Activated T-helper 1 cell treated with anti-CD3 and anti-CD28 coated beads, Interleukin-12 subunit alpha, Interleukin-12 subunit beta, Interleukin-2, Interleukin-4 antibody, amounts not matched to agents 30 ng/mL and 10 ng/mL and 1 ng/mL, durations not matched to agents 14 hours and 24 hours and 36 hours (primary cell): ENCODE measurements at regions not wholly inside any gene's neighbourhood (a gene's known extent, or its start where the extent isn't known, plus 50 kb on each side); places are given as distances from the start of the nearest gene placed in this dataset.
"Not testable (repeated sequence)": the region's sequence is repeated elsewhere in the genome, so short reads cannot be mapped to it uniquely, and the experiment has no call there.

Experiments used
- DNase-seq: peaks from one replicate; pipeline ENCODE4 v3.0.0; 2021; ENCODE audit warnings: low spot score
- H3K27ac Mint-ChIP-seq: one replicate; pipeline ENCODE4 v1.8.0; 2021; ENCODE audit warnings: mild to moderate bottlenecking, mixed read lengths
- H3K27me3 Mint-ChIP-seq: one replicate; pipeline ENCODE4 v1.8.0; 2022; ENCODE audit warnings: mild to moderate bottlenecking, moderate library complexity, mixed read lengths; ENCODE audit not compliant: insufficient read depth
- H3K36me3 Mint-ChIP-seq: one replicate; pipeline ENCODE4 v1.8.0; 2021; ENCODE audit warnings: low read depth, mixed read lengths
- H3K4me1 Mint-ChIP-seq: one replicate; pipeline ENCODE4 v1.8.0; 2021; ENCODE audit warnings: low read depth, mixed read lengths
- H3K4me3 Mint-ChIP-seq: one replicate; pipeline ENCODE4 v1.8.0; 2021; ENCODE audit warnings: mild to moderate bottlenecking, moderate library complexity, mixed read lengths
- H3K9me3 Mint-ChIP-seq: one replicate; pipeline ENCODE4 v1.8.0; 2021; ENCODE audit warnings: mixed read lengths
- intact Hi-C: fragments of 100-400 bp; cut with micrococcal nuclease; formaldehyde crosslinking; loops from one replicate; pipeline ENCODE4 v1.15.1; 2024

DNA sequence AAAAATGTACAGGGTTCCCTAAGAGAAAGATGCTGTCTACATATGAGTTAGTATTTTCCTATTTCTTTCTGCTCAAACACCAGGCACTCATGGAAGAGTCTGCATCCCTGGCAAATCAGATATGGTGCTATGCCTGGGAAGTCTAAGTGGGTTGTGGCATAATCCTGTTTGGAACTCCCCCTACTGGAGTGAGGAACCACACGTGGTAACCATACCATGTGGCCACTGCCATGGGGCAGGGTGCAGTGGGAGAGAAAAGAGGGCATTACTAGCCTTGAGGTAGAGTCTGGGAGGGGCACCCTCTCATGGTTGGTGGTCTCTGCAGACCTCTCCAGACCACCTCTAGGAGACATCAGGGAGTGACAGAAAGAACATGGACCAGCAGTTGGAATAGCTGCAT is 257.9 kb upstream of the ATP5MC3 start:
- H3K4me1 Mint-ChIP-seq, result no peaks in the 10 kb centered on the region
- H3K27ac Mint-ChIP-seq, result no peak overlapping the region
- H3K9me3 Mint-ChIP-seq, result no peaks in the 10 kb centered on the region
- peaks cover 2% of the 10 kb centered on the region for H3K27me3 Mint-ChIP-seq
- intact Hi-C loops, result no loop called here
- no peaks in the 10 kb centered on the region for H3K36me3 Mint-ChIP-seq
- H3K4me3 Mint-ChIP-seq, result no peak overlapping the region
- no peak for DNase-seq

DNA sequence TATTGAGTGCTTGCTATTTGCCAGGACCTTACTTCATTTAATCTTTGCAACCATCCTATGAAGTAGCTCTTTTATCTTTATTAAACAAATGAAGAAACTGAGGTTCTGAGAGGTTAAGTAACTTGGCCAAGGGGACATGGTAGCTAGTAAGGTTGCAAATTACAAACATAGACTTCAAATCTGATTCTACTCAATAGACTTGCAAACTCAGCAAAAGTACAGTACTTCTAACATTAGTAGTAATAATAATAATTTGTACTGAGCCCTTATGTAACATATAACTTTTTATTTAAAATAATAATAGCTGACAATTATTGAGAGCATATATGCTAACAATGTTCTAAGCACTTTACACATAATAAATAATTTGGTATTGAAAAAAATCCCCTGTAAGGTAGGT is 255.7 kb upstream of the ATP5MC3 start:
- H3K9me3 Mint-ChIP-seq, result no peaks in the 10 kb centered on the region
- intact Hi-C loops, result no loop called here

DNA sequence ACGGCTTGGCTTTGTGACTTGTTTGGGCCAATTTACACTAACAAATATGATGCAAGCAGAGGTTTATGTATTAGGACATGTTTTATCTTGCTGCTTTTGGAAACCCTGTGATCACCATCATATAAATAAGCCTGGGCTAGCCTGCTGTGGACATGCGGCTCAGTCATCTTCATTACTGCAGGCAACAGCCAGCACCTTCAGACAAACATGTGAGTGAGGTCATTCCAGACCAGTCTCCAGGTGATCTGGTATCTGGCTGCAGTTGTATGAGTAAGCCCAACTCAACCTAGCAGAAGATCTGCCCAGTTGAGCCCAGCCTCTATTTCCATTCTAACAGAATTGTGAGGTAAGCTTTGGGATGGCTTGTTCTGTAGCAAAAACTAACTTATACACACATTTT is 254.6 kb upstream of the ATP5MC3 start:
- H3K27ac Mint-ChIP-seq, result no peak overlapping the region
- intact Hi-C loops, result no loop called here
- H3K27me3 Mint-ChIP-seq, result no peaks in the 10 kb centered on the region
- H3K36me3 Mint-ChIP-seq, result no peaks in the 10 kb centered on the region
- no peak for DNase-seq
- H3K9me3 Mint-ChIP-seq, result no peaks in the 10 kb centered on the region
- H3K4me1 Mint-ChIP-seq, result no peaks in the 10 kb centered on the region
- H3K4me3 Mint-ChIP-seq, result no peak overlapping the region

More for the DNA sequence above, 255.7 kb upstream of the ATP5MC3 start:
- Mint-ChIP-seq H3K27me3 (peaks cover under 1% of the 10 kb centered on the region), H3K36me3 (no peaks in the 10 kb centered on the region), H3K4me1 (no peaks in the 10 kb centered on the region), H3K27ac (no peak overlapping the region), H3K4me3 (no peak overlapping the region)
- DNase-seq, result no peak

DNA sequence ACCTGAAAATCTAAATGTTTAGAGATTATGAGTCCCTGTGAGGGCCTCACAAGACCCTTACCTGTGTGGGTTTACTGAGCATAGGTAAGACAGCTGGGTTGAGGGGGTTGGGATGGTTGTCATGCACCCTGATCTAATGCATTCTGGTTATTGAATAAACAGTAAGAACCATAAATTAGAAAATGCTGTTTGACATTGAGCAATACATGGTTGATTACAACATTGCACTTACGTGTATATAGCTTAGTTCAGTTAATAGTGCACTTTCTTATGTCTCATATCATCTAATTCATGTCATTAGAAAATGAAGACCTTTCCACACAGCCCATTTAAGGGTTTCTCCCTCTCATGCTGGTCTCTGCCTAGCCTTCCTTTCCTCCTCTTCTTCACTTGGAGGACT is 253.5 kb upstream of the ATP5MC3 start:
- Mint-ChIP-seq H3K27me3 (no peaks in the 10 kb centered on the region), H3K36me3 (no peaks in the 10 kb centered on the region), H3K4me1 (no peaks in the 10 kb centered on the region), H3K27ac (no peak overlapping the region), H3K4me3 (no peak overlapping the region), H3K9me3 (no peaks in the 10 kb centered on the region)
- DNase-seq, result no peak
- intact Hi-C loops, result no loop called here

DNA sequence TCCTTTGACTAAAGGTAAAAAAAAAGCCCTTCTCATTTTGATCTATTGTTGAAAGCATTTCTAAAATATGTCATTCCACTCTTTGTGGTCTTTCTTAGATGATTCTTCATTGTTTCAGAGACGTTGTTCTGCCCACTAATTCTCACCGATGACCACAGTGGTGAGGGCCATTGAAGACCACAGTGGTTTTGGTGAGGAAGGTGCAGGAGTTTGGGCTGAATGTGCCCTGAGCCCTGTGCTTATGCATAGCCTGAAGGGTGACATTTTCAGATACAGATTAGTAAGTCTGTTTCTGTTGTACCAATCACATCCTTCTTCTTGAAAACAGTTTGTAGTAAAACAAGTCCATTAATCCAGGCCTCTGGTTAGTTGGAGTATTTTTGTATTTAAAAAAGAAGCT is 251.3 kb upstream of the ATP5MC3 start:
- intact Hi-C loops, result no loop called here
- no peaks in the 10 kb centered on the region for H3K27me3 Mint-ChIP-seq
- no peak overlapping the region for H3K27ac Mint-ChIP-seq
- no peak overlapping the region for H3K4me3 Mint-ChIP-seq
- no peaks in the 10 kb centered on the region for H3K36me3 Mint-ChIP-seq
- no peak for DNase-seq
- no peaks in the 10 kb centered on the region for H3K9me3 Mint-ChIP-seq
- no peaks in the 10 kb centered on the region for H3K4me1 Mint-ChIP-seq

DNA sequence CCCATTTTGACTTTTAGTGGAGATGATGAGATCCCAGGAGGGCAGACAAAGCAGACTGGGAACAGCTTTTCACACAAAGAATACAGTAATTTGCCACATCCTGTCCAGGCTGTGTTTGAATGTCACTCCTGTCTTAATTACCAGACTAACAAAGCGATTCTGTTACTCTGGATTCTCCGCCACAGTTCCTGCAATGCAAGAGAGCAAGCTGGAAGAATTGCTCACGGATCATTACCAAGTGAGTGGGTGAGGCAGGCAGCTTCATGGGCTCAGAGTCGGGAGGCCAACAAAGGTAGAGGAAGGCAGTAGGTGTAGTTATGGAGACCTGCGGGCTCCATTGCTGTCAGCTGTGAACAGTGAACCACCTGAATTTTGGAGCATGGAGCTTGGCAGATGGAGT is 250.5 kb upstream of the ATP5MC3 start:
- intact Hi-C loops, result no loop called here
- no peaks in the 10 kb centered on the region for H3K4me1 Mint-ChIP-seq
- H3K36me3 Mint-ChIP-seq, result no peaks in the 10 kb centered on the region
- H3K9me3 Mint-ChIP-seq, result no peaks in the 10 kb centered on the region
- no peak overlapping the region for H3K27ac Mint-ChIP-seq
- DNase-seq, result no peak
- no peak overlapping the region for H3K4me3 Mint-ChIP-seq
- no peaks in the 10 kb centered on the region for H3K27me3 Mint-ChIP-seq

DNA sequence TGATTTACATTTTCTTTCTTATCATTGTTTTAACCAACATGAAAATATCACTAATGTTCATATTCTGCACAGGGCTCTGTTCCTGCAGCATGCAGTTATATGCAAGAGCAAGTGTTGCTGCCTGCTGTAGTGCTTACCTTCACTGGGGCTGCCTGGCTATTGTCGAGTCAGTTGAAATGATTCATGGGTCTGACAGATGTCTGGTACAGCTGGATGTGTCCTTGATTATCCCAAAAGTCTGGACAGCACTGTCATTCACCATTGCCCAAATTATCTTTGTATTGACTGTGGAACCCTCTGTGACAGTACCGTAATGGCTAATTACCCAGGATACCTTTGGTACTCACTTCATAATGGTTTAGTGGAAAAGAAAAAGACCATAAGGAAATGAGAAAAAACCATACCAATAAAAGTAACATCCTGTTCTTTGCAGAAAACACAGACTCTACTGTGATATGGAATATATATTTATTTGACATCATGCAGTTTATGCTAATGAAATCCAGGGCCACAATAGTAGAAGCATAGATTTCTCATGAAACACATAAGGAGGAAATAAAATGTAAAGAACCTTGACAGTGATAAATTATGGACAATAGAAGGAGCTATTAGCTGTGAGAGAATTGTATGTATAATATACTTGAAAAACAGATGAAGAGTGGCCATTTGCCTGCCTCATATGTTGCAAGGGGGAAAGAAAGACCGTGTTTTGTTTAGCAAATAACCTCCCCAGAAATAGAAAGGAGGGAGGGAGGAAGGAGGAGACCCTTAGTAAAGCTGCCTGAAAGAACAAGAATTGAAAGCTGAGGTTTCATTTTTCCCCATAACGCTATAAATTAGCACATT is 249.8 kb upstream of the ATP5MC3 start:
- Mint-ChIP-seq H3K36me3 (no peaks in the 10 kb centered on the region), H3K27ac (no peak overlapping the region), H3K9me3 (no peaks in the 10 kb centered on the region), H3K27me3 (no peaks in the 10 kb centered on the region), H3K4me1 (no peaks in the 10 kb centered on the region), H3K4me3 (no peak overlapping the region)
- intact Hi-C loops, result no loop called here
- no peak for DNase-seq

DNA sequence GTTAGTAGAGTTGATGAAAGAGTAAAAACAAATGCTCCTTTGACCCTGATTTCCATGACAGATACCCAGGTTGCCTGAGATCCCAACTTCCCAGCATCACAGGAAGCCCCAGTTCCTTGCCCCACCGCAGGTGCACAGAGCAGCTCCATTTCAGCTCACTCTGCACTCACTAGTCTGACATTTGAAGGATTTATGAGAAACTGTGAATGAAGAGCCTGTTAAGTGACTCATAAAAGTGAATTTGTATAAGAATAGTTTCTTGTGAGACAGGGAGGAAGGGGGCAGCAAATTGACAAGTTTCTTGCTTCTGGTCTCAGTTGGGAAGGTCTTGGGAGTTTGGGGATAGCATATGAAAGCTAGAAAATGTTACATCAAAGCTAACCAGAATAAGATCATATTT is 248.7 kb upstream of the ATP5MC3 start:
- Mint-ChIP-seq H3K36me3 (no peaks in the 10 kb centered on the region), H3K27ac (no peak overlapping the region), H3K4me3 (no peak overlapping the region), H3K9me3 (no peaks in the 10 kb centered on the region), H3K27me3 (no peaks in the 10 kb centered on the region), H3K4me1 (no peaks in the 10 kb centered on the region)
- intact Hi-C loops, result no loop called here
- no peak for DNase-seq

DNA sequence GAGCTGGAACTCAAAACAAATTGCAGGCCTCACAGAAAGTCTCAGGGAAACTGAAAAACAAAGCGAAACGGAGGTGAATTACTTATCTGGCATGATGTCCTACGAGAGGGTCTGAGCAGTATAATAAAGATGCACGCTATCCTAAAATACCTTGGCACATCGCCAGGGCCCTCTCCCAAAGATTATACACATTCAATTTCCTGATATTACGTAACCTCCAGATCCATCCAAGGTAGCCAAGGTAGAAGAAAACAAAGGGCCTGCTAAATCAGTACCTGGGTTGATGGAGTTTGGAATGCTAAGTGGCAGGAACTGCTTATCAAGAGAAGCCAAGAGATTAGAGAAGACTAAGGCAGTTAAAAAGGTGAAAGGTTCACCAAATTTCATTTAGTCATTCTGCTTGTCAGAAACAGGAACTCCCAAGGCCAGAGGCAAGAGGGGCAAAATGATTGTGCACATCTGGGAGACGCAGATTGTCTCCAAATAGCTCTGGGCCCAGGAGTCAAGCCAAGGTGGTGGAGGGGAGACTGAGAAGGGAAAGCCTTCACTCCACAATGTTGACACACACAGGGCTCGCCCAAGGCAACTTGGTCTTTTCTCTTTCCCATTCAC is 236.8 kb upstream of the ATP5MC3 start:
- Mint-ChIP-seq H3K36me3 (no peaks in the 10 kb centered on the region), H3K4me3 (no peak overlapping the region), H3K4me1 (no peaks in the 10 kb centered on the region), H3K27ac (no peak overlapping the region), H3K27me3 (peaks cover 2% of the 10 kb centered on the region), H3K9me3 (no peaks in the 10 kb centered on the region)
- DNase-seq, result no peak
- intact Hi-C loops, result no loop called here

DNA sequence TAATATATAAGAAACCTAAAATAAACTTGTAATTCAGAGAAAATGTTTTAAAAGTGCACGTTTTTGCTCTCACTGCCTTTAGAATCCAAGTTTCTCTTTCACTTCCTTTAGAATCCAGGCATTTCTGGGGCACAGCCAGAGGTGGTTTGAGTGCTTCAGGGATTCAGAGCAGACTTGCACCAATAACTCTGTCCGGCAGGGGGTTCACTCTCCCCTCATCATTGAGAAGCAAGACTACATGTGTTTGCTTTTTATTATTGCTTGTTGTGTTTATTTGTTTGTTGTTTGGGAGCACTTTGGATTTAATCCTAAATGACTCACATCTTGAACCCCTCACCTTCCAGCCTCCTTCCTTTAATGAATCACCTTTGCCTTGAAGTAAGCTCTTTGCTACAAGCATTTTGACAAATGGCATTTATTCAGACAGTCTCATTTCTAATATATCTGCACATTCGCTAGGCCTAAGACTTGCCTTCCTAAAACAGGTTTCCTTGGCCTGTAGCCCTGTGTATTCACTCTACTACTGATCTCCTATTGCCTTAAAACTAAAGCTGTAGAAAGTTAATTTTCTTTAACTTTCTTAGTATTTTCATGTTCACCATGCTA is 233.5 kb upstream of the ATP5MC3 start:
- Mint-ChIP-seq H3K36me3 (no peaks in the 10 kb centered on the region), H3K4me1 (no peaks in the 10 kb centered on the region), H3K4me3 (no peak overlapping the region), H3K9me3 (no peaks in the 10 kb centered on the region), H3K27ac (no peak overlapping the region), H3K27me3 (peaks cover 2% of the 10 kb centered on the region)
- intact Hi-C loops, result loop anchor here (2.0 kb wide), 1 partner anchor 682 kb away; no protein-coding TSS in a partner anchor
- no peak for DNase-seq

DNA sequence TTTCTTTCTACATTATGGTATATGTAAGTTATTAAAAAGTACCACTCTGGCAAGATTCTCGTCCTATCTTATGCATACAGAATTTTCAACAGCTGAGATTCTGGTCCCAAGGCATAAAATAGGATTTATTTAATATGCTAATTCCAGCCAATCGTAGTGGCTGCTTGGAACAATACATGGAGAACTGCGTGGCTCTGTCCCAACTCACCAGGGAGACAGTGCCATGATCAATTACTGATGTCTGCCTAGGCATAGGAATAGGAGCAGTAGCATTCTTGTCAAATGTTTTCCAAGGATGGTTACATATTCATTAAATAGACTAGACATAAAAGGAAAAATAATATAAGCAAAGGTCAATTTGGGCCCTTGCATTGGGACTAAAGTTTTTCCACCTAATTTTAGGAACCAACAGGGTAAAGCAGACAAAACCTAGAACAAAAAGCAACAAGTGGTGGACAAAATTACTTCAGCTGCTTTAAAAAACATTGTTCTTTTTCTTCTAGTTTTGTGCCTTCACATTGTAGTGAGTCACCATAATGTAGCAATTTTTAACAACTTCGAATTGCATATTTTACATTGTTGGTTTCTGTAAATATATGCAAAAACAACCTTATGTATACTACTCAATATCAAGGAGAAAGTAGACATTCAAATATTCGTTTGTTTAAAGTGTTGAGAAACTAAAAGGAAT is 232.8 kb upstream of the ATP5MC3 start:
- Mint-ChIP-seq H3K27me3 (peaks cover 2% of the 10 kb centered on the region), H3K36me3 (no peaks in the 10 kb centered on the region), H3K4me1 (no peaks in the 10 kb centered on the region), H3K9me3 (no peaks in the 10 kb centered on the region), H3K27ac (no peak overlapping the region), H3K4me3 (no peak overlapping the region)
- DNase-seq, result no peak
- intact Hi-C loops, result loop anchor here (2.0 kb wide), 1 partner anchor 682 kb away; no protein-coding TSS in a partner anchor

DNA sequence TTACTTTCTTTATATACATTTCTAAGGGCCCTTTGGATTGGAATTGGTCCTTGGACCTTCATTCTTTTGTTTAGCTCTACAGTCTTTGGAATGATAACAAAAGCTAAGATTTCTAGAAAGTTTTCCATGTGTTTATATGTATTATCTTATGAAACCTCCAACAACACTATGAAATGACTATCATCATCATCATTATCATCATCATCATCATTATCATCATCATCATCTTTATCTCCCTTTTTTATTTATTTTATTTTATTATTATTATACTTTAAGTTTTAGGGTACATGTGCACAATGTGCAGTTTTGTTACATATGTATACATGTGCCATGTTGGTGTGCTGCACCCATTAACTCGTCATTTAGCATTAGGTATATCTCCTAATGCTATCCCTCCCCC is 229.4 kb upstream of the ATP5MC3 start:
- H3K4me3 Mint-ChIP-seq, H3K27me3 Mint-ChIP-seq, intact Hi-C loops, H3K4me1 Mint-ChIP-seq, DNase-seq, H3K9me3 Mint-ChIP-seq, H3K27ac Mint-ChIP-seq, H3K36me3 Mint-ChIP-seq: not testable (repeated sequence)

DNA sequence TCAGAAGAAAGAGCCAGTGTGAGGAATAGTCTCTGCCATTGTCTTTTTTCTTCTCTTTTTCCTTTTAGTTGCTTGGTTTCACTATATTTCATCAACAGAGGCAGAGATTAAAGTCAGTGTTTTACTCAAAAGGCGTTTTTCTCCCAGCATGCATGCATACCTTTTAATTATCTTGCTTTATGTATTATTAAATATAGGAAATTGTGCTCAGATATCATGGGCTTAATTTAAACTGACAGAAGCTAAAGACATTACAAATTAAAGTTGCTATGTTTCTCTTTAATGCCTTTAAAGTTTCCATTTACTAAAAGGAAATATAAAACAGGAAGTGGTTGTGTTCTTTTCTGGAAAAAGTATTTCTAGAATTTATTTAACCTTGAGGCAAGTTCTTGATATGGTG is 223.3 kb upstream of the ATP5MC3 start:
- Mint-ChIP-seq H3K4me1 (no peaks in the 10 kb centered on the region), H3K4me3 (no peak overlapping the region), H3K27ac (no peak overlapping the region), H3K36me3 (no peaks in the 10 kb centered on the region), H3K27me3 (peaks cover 7% of the 10 kb centered on the region), H3K9me3 (no peaks in the 10 kb centered on the region)
- no peak for DNase-seq
- intact Hi-C loops, result no loop called here
